Osteocyte (in vitro differentiated cells): ENCODE measurements at regions not wholly inside any gene's neighbourhood (a gene's known extent, or its start where the extent isn't known, plus 50 kb on each side); places are given as distances from the start of the nearest gene placed in this dataset.
"Not testable (repeated sequence)": the region's sequence is repeated elsewhere in the genome, so short reads cannot be mapped to it uniquely, and the experiment has no call there.

ENCODE experiments used
- DNase-seq: peaks from one replicate; pipeline ENCODE4 v3.0.0; 2021; ENCODE audit warnings: mixed read lengths; ENCODE audit not compliant: unreplicated experiment; ENCODE audit errors: extremely low spot score
- H3K27ac Mint-ChIP-seq: one replicate; pipeline ENCODE4 v1.8.0; 2021; ENCODE audit warnings: mild to moderate bottlenecking, mixed read lengths; ENCODE audit not compliant: unreplicated experiment
- H3K27me3 Mint-ChIP-seq: one replicate; pipeline ENCODE4 v1.8.0; 2021; ENCODE audit warnings: mixed read lengths; ENCODE audit not compliant: unreplicated experiment
- H3K36me3 Mint-ChIP-seq: one replicate; pipeline ENCODE4 v1.8.0; 2021; ENCODE audit warnings: mixed read lengths; ENCODE audit not compliant: unreplicated experiment
- H3K4me1 Mint-ChIP-seq: one replicate; pipeline ENCODE4 v1.8.0; 2021; ENCODE audit warnings: mixed read lengths; ENCODE audit not compliant: unreplicated experiment
- H3K4me3 Mint-ChIP-seq: one replicate; pipeline ENCODE4 v1.8.0; 2021; ENCODE audit warnings: mild to moderate bottlenecking, moderate library complexity, mixed read lengths; ENCODE audit not compliant: unreplicated experiment
- H3K9me3 Mint-ChIP-seq: one replicate; pipeline ENCODE4 v1.8.0; 2021; ENCODE audit warnings: mixed read lengths; ENCODE audit not compliant: unreplicated experiment
- TF ChIP-seq, protein P1 (sequence below): fragments of 200-600 bp; sonication (generic); IDR thresholded peaks from 2 replicates; pipeline ENCODE4 v1.5.0; 2021; ENCODE audit warnings: antibody characterized with exemption, mild to moderate bottlenecking, moderate library complexity

GRCh38 chr22:25318081-25318823 lies 98.8 kb downstream of the CRYBB2 start:
- H3K27ac Mint-ChIP-seq: no peak overlapping the region
- H3K9me3 Mint-ChIP-seq: no peaks in the 10 kb centered on the region
- no peaks in the 10 kb centered on the region for H3K36me3 Mint-ChIP-seq
- TF ChIP-seq, protein P1, sequence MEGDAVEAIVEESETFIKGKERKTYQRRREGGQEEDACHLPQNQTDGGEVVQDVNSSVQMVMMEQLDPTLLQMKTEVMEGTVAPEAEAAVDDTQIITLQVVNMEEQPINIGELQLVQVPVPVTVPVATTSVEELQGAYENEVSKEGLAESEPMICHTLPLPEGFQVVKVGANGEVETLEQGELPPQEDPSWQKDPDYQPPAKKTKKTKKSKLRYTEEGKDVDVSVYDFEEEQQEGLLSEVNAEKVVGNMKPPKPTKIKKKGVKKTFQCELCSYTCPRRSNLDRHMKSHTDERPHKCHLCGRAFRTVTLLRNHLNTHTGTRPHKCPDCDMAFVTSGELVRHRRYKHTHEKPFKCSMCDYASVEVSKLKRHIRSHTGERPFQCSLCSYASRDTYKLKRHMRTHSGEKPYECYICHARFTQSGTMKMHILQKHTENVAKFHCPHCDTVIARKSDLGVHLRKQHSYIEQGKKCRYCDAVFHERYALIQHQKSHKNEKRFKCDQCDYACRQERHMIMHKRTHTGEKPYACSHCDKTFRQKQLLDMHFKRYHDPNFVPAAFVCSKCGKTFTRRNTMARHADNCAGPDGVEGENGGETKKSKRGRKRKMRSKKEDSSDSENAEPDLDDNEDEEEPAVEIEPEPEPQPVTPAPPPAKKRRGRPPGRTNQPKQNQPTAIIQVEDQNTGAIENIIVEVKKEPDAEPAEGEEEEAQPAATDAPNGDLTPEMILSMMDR: no peak
- DNase-seq: no peak
- no peak overlapping the region for H3K4me3 Mint-ChIP-seq
- peaks cover under 1% of the 10 kb centered on the region for H3K27me3 Mint-ChIP-seq
- H3K4me1 Mint-ChIP-seq: no peaks in the 10 kb centered on the region

DNA sequence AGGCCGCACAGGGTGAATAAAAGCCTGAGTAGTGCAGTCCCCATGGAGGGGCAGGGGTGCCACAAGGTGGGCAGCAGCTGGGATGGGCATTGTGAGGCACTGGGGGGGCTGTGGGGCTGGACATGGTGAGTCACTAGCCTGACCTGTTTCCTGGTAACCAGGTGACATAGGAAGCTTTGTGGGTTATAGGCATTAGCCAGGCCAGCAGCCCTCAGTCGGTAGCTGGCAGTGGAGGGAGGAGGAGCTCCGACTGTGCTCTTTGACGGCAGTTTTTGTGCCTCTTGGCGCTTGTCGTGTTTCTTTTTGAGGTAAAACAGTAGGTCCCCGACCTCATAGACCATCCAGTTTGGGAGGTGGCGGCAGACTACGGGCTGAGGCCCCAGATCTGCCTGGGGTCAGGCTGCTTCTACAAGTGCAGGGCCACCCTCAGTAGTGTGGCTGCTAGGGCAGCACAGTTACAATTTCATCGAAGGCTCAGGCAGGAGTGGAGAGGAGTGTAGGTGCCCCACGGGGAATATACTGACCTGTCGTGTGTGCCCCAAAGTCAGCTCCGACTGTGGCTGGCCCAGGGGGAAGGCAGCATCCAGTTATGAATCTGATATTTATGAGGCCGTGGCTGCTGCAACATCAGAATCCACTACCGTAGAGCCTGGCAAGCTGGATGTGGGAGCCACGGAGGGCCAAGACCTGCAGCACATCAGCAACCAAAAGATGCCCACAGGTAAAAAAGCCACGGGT lies 107.7 kb downstream of the CRYBB2 start:
- no peaks in the 10 kb centered on the region for H3K4me1 Mint-ChIP-seq
- no peak for DNase-seq
- H3K27ac Mint-ChIP-seq: no peak overlapping the region
- H3K27me3 Mint-ChIP-seq: peaks cover 6% of the 10 kb centered on the region
- no peaks in the 10 kb centered on the region for H3K36me3 Mint-ChIP-seq
- no peak overlapping the region for H3K4me3 Mint-ChIP-seq
- no peaks in the 10 kb centered on the region for H3K9me3 Mint-ChIP-seq
- TF ChIP-seq, protein P1: no peak

DNA sequence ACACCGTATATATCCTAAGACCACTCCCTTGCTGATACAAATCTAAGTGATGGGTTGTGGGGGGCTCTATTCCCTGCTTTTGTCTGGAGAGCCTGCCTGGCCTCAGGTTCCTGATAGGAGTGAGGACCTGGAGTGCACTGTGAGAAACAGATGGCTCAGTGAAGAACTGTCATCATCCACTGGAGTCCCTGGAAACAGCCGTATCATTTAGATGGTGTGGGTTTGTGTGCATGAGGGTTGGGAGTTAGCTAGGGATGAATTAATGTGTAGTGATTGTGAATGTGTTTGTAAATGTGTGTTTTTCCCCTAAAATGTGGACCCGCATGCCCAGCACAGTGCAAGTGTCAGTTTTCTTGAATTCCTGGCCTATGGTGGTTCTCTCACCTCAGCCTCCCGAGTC lies 111.6 kb downstream of the CRYBB2 start:
- Mint-ChIP-seq H3K27ac (no peak overlapping the region), H3K36me3 (no peaks in the 10 kb centered on the region), H3K27me3 (peaks cover 3% of the 10 kb centered on the region), H3K9me3 (peaks cover 7% of the 10 kb centered on the region), H3K4me3 (no peak overlapping the region), H3K4me1 (no peaks in the 10 kb centered on the region)
- DNase-seq: no peak
- TF ChIP-seq, protein P1: no peak

DNA sequence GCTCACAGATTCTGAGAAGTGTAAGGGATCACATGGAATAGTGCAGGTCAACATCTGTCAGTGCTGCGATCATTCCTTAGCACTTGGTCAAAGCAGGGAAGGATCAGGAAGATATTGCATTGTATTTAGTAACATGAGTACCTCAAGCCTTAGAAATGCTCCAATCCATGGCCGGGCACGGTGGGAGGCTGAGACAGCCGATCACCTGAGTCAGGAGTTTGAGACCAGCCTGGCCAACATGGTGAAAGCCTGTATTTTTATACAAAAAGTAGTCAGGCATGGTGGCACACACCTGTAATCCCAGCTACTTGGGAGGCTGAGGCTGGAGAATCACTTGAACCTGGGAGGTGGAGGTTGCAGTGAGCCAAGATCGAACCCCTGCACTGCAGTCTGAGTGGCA lies 112.5 kb downstream of the CRYBB2 start:
- H3K36me3 Mint-ChIP-seq, H3K27ac Mint-ChIP-seq, H3K4me3 Mint-ChIP-seq, H3K27me3 Mint-ChIP-seq, H3K4me1 Mint-ChIP-seq: not testable (repeated sequence)
- DNase-seq: peak; percentile 56
- H3K9me3 Mint-ChIP-seq: peaks cover 13% of the 10 kb centered on the region

DNA sequence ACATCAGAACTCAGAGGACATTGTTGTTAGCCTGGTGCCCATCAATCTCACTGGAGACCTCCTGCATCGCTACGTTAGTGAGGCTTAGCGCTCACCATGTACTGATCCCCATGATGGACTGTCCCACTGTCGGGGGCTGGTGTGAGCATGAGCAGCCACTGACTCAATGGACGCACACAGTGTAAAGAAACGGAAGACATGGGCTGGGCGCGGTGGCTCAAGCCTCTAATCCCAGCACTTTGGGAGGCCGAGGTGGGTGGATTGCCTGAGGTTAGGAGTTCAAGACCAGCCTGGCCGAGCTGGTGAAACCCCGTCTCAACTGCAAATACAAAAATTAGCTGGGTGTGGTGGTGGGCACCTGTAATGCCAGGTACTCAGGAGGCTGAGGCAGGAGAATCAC lies 112.9 kb downstream of the CRYBB2 start:
- no peaks in the 10 kb centered on the region for H3K36me3 Mint-ChIP-seq
- H3K27ac Mint-ChIP-seq: no peak overlapping the region
- peak; percentile 75 for DNase-seq
- H3K27me3 Mint-ChIP-seq: peaks cover 3% of the 10 kb centered on the region
- H3K4me1 Mint-ChIP-seq: no peaks in the 10 kb centered on the region
- no peak overlapping the region for H3K4me3 Mint-ChIP-seq
- TF ChIP-seq, protein P1: no peak
- H3K9me3 Mint-ChIP-seq: peaks cover 18% of the 10 kb centered on the region
